GM12872 (cell line): ENCODE measurements at regions not wholly inside any gene's neighbourhood (a gene's known extent, or its start where the extent isn't known, plus 50 kb on each side); places are given as distances from the start of the nearest gene placed in this dataset.

ENCODE experiments used
- TF ChIP-seq, protein P1 (sequence below): IDR thresholded peaks from 3 replicates; pipeline ENCODE4 v1.5.1; 2011; ENCODE audit warnings: low read depth, mild to moderate bottlenecking, low read length, moderate library complexity; ENCODE audit not compliant: insufficient read depth

DNA sequence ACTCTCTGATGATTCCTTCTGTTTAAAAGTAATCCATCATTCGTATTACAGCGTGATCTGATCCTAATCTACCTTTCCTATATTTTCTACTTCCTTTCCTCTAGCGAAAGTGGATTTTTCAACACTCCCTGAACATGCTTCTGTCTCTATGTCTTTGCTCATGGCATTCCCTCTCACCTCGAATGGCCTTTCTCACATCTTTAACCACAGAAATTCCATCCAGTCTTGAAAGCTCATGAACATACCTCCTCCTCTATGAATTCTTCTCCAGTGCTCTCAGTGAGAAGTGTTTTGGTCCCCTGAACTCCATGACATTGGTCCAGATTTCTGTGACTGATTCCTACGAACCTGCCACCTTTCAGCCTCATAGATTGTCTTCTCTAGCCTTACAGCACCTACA is 323.2 kb downstream of the RAD51AP2 start:
- TF ChIP-seq, protein P1, sequence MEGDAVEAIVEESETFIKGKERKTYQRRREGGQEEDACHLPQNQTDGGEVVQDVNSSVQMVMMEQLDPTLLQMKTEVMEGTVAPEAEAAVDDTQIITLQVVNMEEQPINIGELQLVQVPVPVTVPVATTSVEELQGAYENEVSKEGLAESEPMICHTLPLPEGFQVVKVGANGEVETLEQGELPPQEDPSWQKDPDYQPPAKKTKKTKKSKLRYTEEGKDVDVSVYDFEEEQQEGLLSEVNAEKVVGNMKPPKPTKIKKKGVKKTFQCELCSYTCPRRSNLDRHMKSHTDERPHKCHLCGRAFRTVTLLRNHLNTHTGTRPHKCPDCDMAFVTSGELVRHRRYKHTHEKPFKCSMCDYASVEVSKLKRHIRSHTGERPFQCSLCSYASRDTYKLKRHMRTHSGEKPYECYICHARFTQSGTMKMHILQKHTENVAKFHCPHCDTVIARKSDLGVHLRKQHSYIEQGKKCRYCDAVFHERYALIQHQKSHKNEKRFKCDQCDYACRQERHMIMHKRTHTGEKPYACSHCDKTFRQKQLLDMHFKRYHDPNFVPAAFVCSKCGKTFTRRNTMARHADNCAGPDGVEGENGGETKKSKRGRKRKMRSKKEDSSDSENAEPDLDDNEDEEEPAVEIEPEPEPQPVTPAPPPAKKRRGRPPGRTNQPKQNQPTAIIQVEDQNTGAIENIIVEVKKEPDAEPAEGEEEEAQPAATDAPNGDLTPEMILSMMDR, result no peak

DNA sequence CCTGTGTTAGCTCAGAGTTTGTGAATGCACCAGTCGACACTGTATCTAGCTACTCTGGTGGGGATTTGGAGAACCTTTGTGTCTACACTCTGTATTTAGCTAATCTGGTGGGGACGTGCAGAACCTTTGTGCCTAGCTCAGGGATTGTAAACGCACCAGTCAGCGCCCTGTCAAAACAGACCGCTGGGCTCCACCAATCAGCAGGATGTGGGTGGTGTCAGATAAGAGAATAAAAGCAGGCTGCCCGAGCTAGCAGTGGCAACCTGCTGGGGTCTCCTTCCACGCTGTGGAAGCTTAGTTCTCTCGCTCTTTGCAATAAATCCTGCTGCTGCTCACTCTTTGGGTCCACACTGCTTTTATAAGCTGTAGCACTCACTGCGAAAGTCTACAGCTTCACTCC is 324.2 kb downstream of the RAD51AP2 start:
- TF ChIP-seq, protein P1, result no peak

DNA sequence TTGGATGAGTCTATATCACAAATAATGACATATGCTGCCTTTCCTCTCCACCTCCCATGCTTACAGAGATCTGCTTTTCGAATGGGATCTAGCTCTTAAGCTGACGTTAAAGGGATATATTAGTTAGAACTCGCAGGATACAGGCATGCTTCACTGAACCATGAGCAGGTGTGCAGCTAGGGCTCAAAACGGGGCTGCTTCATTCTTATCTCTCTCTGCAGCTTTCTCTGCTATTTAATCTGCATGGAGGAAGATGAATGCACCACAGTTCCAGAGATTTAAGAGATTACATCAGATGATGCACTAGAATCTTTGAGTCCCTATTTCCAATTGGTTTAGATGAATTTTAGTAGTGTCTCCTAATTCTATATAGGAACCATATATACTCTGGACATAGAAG is 327.0 kb downstream of the RAD51AP2 start:
- TF ChIP-seq, protein P1, result no peak

DNA sequence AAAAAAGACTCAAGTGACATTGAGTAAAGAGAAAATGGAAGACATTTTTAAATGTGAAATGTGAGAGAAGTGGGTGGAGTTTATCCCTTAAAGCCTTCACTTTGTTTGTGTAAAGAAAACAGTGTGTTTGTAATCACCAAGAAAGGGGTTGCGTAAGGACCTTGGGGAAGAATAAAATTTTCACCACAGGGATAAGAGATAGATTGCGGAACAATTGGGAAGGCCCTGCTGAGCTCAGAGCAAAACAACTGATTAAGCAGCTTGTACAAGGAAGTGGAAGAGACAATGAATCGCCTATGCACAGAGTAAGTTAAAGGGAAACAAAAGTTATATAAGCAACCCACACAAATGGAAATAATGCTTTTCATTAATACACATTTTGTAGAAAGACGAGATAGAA is 327.7 kb downstream of the RAD51AP2 start:
- TF ChIP-seq, protein P1, result no peak

DNA sequence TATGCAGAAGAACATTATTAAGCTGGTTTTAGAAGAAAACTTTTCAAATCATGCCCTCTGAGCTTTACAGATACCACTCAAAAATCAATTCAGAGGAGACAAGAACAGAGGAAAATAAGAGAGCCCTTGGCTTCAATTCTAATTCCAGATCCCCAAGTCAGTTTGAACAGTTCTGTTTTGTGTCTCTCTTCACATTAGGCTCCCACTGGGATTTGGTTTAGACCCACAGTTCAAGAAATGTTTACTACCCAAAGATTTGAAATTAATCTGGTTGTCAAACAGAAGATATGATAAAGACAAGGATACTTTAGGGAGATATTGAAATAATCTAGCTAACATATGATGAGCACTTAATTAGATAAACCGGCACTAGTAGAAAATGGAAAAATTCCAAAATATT is 329.5 kb downstream of the RAD51AP2 start:
- TF ChIP-seq, protein P1, result no peak

DNA sequence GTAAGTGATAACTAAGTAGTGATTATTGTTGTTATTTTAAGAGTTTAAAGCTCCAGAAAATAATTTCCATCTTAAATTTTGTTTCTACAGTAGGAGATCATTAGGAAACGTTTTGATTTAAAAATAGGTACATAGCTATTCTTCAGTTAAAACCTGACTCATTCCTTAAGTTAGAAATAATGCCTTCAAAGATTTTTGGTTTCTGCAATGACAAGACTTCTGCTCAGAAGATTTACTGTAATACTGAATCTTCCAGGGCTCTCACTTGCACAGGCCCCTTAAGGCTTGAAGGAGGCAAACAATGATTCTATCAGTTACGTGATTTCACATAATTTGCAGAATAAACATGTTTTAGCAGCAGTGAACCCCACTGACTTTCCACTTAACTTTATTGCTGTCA is 333.7 kb downstream of the RAD51AP2 start:
- TF ChIP-seq, protein P1, result no peak

DNA sequence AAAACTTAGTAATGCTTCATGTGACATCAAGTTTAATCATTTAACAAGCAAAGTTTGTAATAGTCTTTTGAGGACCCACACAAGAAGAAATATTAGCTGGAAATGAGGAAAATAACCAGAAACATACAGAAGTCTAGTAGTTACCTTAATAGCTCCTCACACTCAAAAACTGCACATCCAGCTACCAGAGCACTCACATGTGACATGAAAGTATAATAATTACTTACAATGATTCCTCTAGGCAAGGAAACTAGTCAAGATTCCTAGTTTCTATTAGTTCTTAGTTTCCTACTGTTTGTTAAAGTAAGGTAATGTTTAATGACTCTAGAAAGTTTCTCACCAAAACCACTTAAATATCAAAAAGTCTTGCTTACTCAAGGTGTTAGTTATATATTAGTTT is 335.8 kb downstream of the RAD51AP2 start:
- TF ChIP-seq, protein P1, result no peak
